IMR-90 (cell line): ENCODE measurements at regions not wholly inside any gene's neighbourhood (a gene's known extent, or its start where the extent isn't known, plus 50 kb on each side); places are given as distances from the start of the nearest gene placed in this dataset.

Source experiments
- ATAC-seq: fragments of 200-7000 bp; cut with Tn5 transposase; 2 replicates; pipeline ENCODE4 v1.9.1; 2020; ENCODE audit warnings: low read depth, mild to moderate bottlenecking, moderate library complexity
- BruUV-seq: library from RNA; stranded (reverse); fragments of 400-500 nt; replicated peaks from 2 replicates; lab custom pipeline; 2021; lab: Mats Ljungman, UMichigan
- CTCF ChIA-PET: fragments of 300-600 bp; formaldehyde crosslinking; extraction: SDS; loops from one replicate; lab custom pipeline; 2021; ENCODE audit warnings: antibody characterized with exemption; lab: Yijun Ruan, JAX
- POLR2A ChIA-PET: fragments of 300-600 bp; sonication (Branson Sonifier 250); formaldehyde crosslinking; loops from one replicate; lab custom pipeline; 2022; ENCODE audit warnings: antibody characterized with exemption; ENCODE audit not compliant: unreplicated experiment; lab: Charles Lee
- DNase-seq: peaks from one replicate; pipeline ENCODE4 v3.0.0; 2013
- H2AFZ ChIP-seq: replicated peaks from 2 replicates; pipeline ENCODE3; 2013; ENCODE audit warnings: low read length, mild to moderate bottlenecking; ENCODE audit not compliant: poor library complexity
- H2AK5ac ChIP-seq: 2 replicates; pipeline ENCODE4 v1.6.1; 2013; ENCODE audit warnings: low read depth, low read length, inconsistent platforms
- H2AK9ac ChIP-seq: replicated peaks from 2 replicates; pipeline ENCODE3; 2013; ENCODE audit warnings: mild to moderate bottlenecking, low read depth, low read length, moderate library complexity; ENCODE audit not compliant: poor library complexity
- H2BK120ac ChIP-seq: 2 replicates; pipeline ENCODE4 v1.6.1; 2013; ENCODE audit warnings: low read depth, low read length, inconsistent platforms
- H2BK15ac ChIP-seq: 3 replicates; pipeline ENCODE4 v1.6.1; 2013; ENCODE audit warnings: low read depth, low read length, inconsistent platforms
- H2BK20ac ChIP-seq: 2 replicates; pipeline ENCODE4 v1.6.1; 2013; ENCODE audit warnings: low read depth, mild to moderate bottlenecking, inconsistent platforms, low read length, moderate library complexity
- H2BK5ac ChIP-seq: 2 replicates; pipeline ENCODE4 v1.6.1; 2013; ENCODE audit warnings: mild to moderate bottlenecking, low read depth, low read length, inconsistent platforms; ENCODE audit not compliant: poor library complexity, severe bottlenecking
- H3K14ac ChIP-seq: replicated peaks from 2 replicates; pipeline ENCODE4 v1.6.1; 2013; ENCODE audit warnings: low read depth, low read length, inconsistent platforms
- H3K18ac ChIP-seq: 2 replicates; pipeline ENCODE4 v1.6.1; 2013; ENCODE audit warnings: low read depth, low read length, control low read depth
- H3K23ac ChIP-seq: 2 replicates; pipeline ENCODE4 v1.6.1; 2013; ENCODE audit warnings: low read depth, low read length, inconsistent platforms
- H3K27ac ChIP-seq: 2 replicates; pipeline ENCODE4 v1.5.1; 2013; ENCODE audit warnings: mild to moderate bottlenecking, control low read depth, low read length; ENCODE audit not compliant: insufficient read depth
- H3K27me3 ChIP-seq: 2 replicates; pipeline ENCODE4 v1.6.1; 2013; ENCODE audit warnings: low read length; ENCODE audit not compliant: control insufficient read depth, insufficient read depth
- H3K36me3 ChIP-seq: 2 replicates; pipeline ENCODE4 v1.6.1; 2013; ENCODE audit warnings: low read length, mixed read lengths; ENCODE audit not compliant: control insufficient read depth, insufficient read depth
- H3K4ac ChIP-seq: 2 replicates; pipeline ENCODE4 v1.6.1; 2013; ENCODE audit warnings: low read depth, low read length, inconsistent platforms
- H3K4me1 ChIP-seq: 2 replicates; pipeline ENCODE4 v1.6.1; 2013; ENCODE audit warnings: low read length, mixed read lengths; ENCODE audit not compliant: control insufficient read depth, insufficient read depth
- H3K4me2 ChIP-seq: 2 replicates; pipeline ENCODE4 v1.6.1; 2013; ENCODE audit warnings: low read depth, mild to moderate bottlenecking, control low read depth, low read length, moderate library complexity
- H3K4me3 ChIP-seq: 2 replicates; pipeline ENCODE4 v1.5.1; 2013; ENCODE audit warnings: low read depth, mild to moderate bottlenecking, control low read depth, low read length, moderate library complexity; ENCODE audit not compliant: insufficient read depth
- H3K56ac ChIP-seq: 2 replicates; pipeline ENCODE4 v1.6.1; 2013; ENCODE audit warnings: low read length, inconsistent platforms; ENCODE audit not compliant: insufficient read depth; ENCODE audit errors: extremely low read depth
- H3K79me1 ChIP-seq, 2 experiments: 2 replicates each; pipeline ENCODE4 v1.6.1; 2013; ENCODE audit warnings: low read length in 2 of 2, inconsistent platforms in 1 of 2, low read depth in 1 of 2
- H3K9ac ChIP-seq: 2 replicates; pipeline ENCODE4 v1.6.1; 2013; ENCODE audit warnings: low read depth, low read length, control low read depth
- H3K9me1 ChIP-seq: 2 replicates; pipeline ENCODE4 v1.6.1; 2013; ENCODE audit warnings: low read length, inconsistent platforms; ENCODE audit not compliant: insufficient read depth
- H3K9me3 ChIP-seq: 2 replicates; pipeline ENCODE4 v1.6.1; 2013; ENCODE audit warnings: low read length; ENCODE audit not compliant: control insufficient read depth, insufficient read depth
- H4K20me1 ChIP-seq: 2 replicates; pipeline ENCODE4 v1.6.1; 2013; ENCODE audit warnings: low read length, inconsistent platforms; ENCODE audit not compliant: insufficient read depth
- H4K5ac ChIP-seq: 2 replicates; pipeline ENCODE4 v1.6.1; 2013; ENCODE audit warnings: mild to moderate bottlenecking, low read depth, low read length, control low read depth
- H4K8ac ChIP-seq, 2 experiments: 2 replicates each; pipeline ENCODE4 v1.6.1; 2013; ENCODE audit warnings: low read depth in 2 of 2, low read length in 2 of 2, control low read depth in 1 of 2, inconsistent platforms in 1 of 2
- H4K91ac ChIP-seq: 2 replicates; pipeline ENCODE4 v1.6.1; 2013; ENCODE audit warnings: low read depth, low read length, inconsistent platforms; ENCODE audit not compliant: insufficient read depth
- CEBPB ChIP-seq: IDR thresholded peaks from 2 replicates; pipeline ENCODE4 v1.6.1; 2012; ENCODE audit warnings: low read depth, low read length, improper control_type of control experiment
- CHD1 ChIP-seq: IDR thresholded peaks from 2 replicates; pipeline ENCODE4 v1.6.1; 2012; ENCODE audit warnings: low read depth, low read length, improper control_type of control experiment
- FOS ChIP-seq: fragments of 150-350 bp; IDR thresholded peaks from 2 replicates; pipeline ENCODE4 v1.6.1; 2016; ENCODE audit warnings: low read depth, low read length
- MAFK ChIP-seq: IDR thresholded peaks from 2 replicates; pipeline ENCODE4 v1.6.1; 2012; ENCODE audit warnings: low read depth, low read length, improper control_type of control experiment
- MAZ ChIP-seq: IDR thresholded peaks from 2 replicates; pipeline ENCODE4 v1.6.1; 2012; ENCODE audit warnings: low read depth, mild to moderate bottlenecking, low read length, improper control_type of control experiment, moderate library complexity, borderline replicate concordance
- MXI1 ChIP-seq: IDR thresholded peaks from 2 replicates; pipeline ENCODE4 v1.6.1; 2012; ENCODE audit warnings: low read depth, mild to moderate bottlenecking, low read length, moderate library complexity, borderline replicate concordance
- NFE2L2 ChIP-seq: fragments of 150-350 bp; IDR thresholded peaks from 2 replicates; pipeline ENCODE4 v1.6.1; 2016; ENCODE audit warnings: low read depth, mild to moderate bottlenecking, low read length
- POLR2A ChIP-seq: IDR thresholded peaks from 2 replicates; pipeline ENCODE4 v1.6.1; 2012; ENCODE audit warnings: mild to moderate bottlenecking, low read depth, low read length
- RAD21 ChIP-seq: IDR thresholded peaks from 2 replicates; pipeline ENCODE4 v1.6.1; 2012; ENCODE audit warnings: low read length, improper control_type of control experiment
- RCOR1 ChIP-seq: IDR thresholded peaks from 2 replicates; pipeline ENCODE4 v1.6.1; 2012; ENCODE audit warnings: mild to moderate bottlenecking, low read length, improper control_type of control experiment; ENCODE audit not compliant: insufficient replicate concordance
- RFX5 ChIP-seq: IDR thresholded peaks from 2 replicates; pipeline ENCODE4 v1.8.0; 2012; ENCODE audit warnings: low read depth, mild to moderate bottlenecking, low read length, moderate library complexity
- SMC3 ChIP-seq: fragments of 150-350 bp; IDR thresholded peaks from 2 replicates; pipeline ENCODE4 v1.6.1; 2016; ENCODE audit warnings: low read depth, mild to moderate bottlenecking, antibody characterized with exemption, low read length, moderate library complexity
- WGBS, 2 experiments: methylation state at CpG; one replicate each; pipeline versions ENCODE4 v1.1.5 to v1.1.7; 2013; ENCODE audit warnings: missing lambda C conversion rate in 2 of 2; ENCODE audit not compliant: insufficient read length in 1 of 2; ENCODE audit errors: extremely low coverage in 2 of 2; 5-methylcytosine and 5-hydroxymethylcytosine counted together
- dilution Hi-C: fragments of 300-500 bp; cut with HindIII; formaldehyde crosslinking; loops from one replicate; pipeline ENCODE4 v1.14.3; 2018; ENCODE audit warnings: low sequenced_read_pairs; ENCODE audit not compliant: unreplicated experiment
- in situ Hi-C: fragments of 300-500 bp; cut with MboI; formaldehyde crosslinking; loops from 3 replicates; pipeline ENCODE4 v1.14.3; 2019; ENCODE audit warnings: low sequenced_read_pairs, inconsistent platforms, mixed read lengths
- intact Hi-C: fragments of 100-400 bp; cut with micrococcal nuclease; formaldehyde crosslinking; loops from 2 replicates; pipeline ENCODE4 v1.10.0; 2022
- TF ChIP-seq, protein P1 (sequence below): fragments of 150-350 bp; IDR thresholded peaks from 2 replicates; pipeline ENCODE4 v1.6.1; 2017; ENCODE audit warnings: mild to moderate bottlenecking, antibody characterized with exemption, low read length, low read depth
- TF ChIP-seq, protein P2 (sequence below): fragments of 150-350 bp; IDR thresholded peaks from 2 replicates; pipeline ENCODE4 v1.6.1; 2016; ENCODE audit warnings: low read depth, mild to moderate bottlenecking, low read length, moderate library complexity, borderline replicate concordance
- TF ChIP-seq, protein P3 (sequence below): conservative IDR thresholded peaks from 2 replicates; pipeline ENCODE4 v1.5.1; 2012; ENCODE audit warnings: mild to moderate bottlenecking, low read depth, low read length, improper control_type of control experiment

- no peak overlapping the region for H2BK20ac ChIP-seq
- no CpG with 5 or more reads among the region's 6 CpGs for WGBS, 2 experiments
- dilution Hi-C loops: no loop called here
These were observed 310.0 kb upstream of the GATB start for GRCh38 chr4:152070854-152071253.

More at GRCh38 chr4:152070854-152071253, 310.0 kb upstream of the GATB start:
- no peak overlapping the region for H2BK120ac ChIP-seq
- ChIA-PET CTCF (no interaction called here), POLR2A (no interaction called here)
- H3K4me2 ChIP-seq: no peak overlapping the region
- in situ Hi-C loops: no loop called here
- H3K14ac ChIP-seq: no peak overlapping the region
- BruUV-seq: no TSS peak
- TF ChIP-seq, protein P1, sequence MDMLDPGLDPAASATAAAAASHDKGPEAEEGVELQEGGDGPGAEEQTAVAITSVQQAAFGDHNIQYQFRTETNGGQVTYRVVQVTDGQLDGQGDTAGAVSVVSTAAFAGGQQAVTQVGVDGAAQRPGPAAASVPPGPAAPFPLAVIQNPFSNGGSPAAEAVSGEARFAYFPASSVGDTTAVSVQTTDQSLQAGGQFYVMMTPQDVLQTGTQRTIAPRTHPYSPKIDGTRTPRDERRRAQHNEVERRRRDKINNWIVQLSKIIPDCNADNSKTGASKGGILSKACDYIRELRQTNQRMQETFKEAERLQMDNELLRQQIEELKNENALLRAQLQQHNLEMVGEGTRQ: no peak
- TF ChIP-seq RAD21 (no peak), FOS (no peak), NFE2L2 (no peak), RFX5 (no peak), MXI1 (no peak), RCOR1 (no peak), POLR2A (no peak), CHD1 (no peak), CEBPB (no peak), MAFK (no peak), SMC3 (no peak), MAZ (no peak)
- TF ChIP-seq, protein P2, sequence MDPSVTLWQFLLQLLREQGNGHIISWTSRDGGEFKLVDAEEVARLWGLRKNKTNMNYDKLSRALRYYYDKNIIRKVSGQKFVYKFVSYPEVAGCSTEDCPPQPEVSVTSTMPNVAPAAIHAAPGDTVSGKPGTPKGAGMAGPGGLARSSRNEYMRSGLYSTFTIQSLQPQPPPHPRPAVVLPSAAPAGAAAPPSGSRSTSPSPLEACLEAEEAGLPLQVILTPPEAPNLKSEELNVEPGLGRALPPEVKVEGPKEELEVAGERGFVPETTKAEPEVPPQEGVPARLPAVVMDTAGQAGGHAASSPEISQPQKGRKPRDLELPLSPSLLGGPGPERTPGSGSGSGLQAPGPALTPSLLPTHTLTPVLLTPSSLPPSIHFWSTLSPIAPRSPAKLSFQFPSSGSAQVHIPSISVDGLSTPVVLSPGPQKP: no peak
- TF ChIP-seq, protein P3, sequence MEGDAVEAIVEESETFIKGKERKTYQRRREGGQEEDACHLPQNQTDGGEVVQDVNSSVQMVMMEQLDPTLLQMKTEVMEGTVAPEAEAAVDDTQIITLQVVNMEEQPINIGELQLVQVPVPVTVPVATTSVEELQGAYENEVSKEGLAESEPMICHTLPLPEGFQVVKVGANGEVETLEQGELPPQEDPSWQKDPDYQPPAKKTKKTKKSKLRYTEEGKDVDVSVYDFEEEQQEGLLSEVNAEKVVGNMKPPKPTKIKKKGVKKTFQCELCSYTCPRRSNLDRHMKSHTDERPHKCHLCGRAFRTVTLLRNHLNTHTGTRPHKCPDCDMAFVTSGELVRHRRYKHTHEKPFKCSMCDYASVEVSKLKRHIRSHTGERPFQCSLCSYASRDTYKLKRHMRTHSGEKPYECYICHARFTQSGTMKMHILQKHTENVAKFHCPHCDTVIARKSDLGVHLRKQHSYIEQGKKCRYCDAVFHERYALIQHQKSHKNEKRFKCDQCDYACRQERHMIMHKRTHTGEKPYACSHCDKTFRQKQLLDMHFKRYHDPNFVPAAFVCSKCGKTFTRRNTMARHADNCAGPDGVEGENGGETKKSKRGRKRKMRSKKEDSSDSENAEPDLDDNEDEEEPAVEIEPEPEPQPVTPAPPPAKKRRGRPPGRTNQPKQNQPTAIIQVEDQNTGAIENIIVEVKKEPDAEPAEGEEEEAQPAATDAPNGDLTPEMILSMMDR: no peak
- no peak overlapping the region for H3K18ac ChIP-seq
- intact Hi-C loops: no loop called here
- no peak overlapping the region for H3K23ac ChIP-seq
- H3K4me1 ChIP-seq: no peaks in the 10 kb centered on the region; the same call in 1 of the 2 replicates
- H4K5ac ChIP-seq: no peak overlapping the region
- no peak overlapping the region for H2BK15ac ChIP-seq
- no peak overlapping the region for H3K27ac ChIP-seq
- no peaks in the 10 kb centered on the region for H3K9me1 ChIP-seq
- no peak overlapping the region for H3K9ac ChIP-seq
- H2AK5ac ChIP-seq: no peak overlapping the region
- no peak overlapping the region for H3K4ac ChIP-seq
- no peak overlapping the region for H3K56ac ChIP-seq
- ATAC-seq: no peak
- peaks cover 10% of the 10 kb centered on the region for H3K27me3 ChIP-seq
- H4K91ac ChIP-seq: no peak overlapping the region
- DNase-seq: no peak
- peaks cover 2% of the 10 kb centered on the region; the same call in 1 of the 2 replicates for H3K9me3 ChIP-seq
- no peaks in the 10 kb centered on the region for H4K20me1 ChIP-seq
- no peak overlapping the region for H3K4me3 ChIP-seq
- H2BK5ac ChIP-seq: no peak overlapping the region
- no peaks in the 10 kb centered on the region for H3K79me1 ChIP-seq
- H2AFZ ChIP-seq: no peak overlapping the region
- H2AK9ac ChIP-seq: no peak overlapping the region
- no peaks in the 10 kb centered on the region for H3K36me3 ChIP-seq
- no peak overlapping the region for H4K8ac ChIP-seq
